ENCODE measurements at regions not wholly inside any gene's neighbourhood (a gene's known extent, or its start where the extent isn't known, plus 50 kb on each side); places are given as distances from the start of the nearest gene placed in this dataset.

DNA sequence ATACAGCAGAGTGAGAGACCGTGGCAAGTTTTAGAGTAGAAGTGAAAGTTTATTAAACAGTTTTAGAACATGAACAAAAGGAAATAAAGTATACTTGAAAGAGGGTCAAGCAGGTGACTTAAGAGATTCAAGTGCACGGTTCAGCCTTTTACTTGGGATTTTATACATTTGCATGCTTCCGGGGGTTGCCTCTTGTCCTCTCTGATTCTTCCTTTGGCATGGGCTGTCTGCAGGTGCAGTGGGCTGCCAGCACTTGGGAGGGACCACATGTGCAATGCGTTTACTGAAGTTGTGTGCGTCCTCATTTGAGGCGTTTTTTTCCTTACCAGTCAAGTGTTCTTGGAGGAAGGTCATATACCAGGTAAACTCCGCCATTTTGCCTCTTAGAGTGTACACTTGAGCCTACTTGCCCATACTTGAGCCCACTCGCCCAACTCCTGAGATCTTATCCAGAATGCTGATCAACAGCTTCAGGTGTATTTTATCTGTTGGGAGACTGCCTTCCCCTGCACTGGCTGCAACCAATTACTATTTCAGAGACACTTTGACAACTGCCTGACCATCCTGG is 195.2 kb downstream of the IRX5 start:
- no peak for DNase-seq

- DNase-seq: no peak
Measured at GRCh38 chr16:55126456-55126855, 195.8 kb downstream of the IRX5 start.

DNA sequence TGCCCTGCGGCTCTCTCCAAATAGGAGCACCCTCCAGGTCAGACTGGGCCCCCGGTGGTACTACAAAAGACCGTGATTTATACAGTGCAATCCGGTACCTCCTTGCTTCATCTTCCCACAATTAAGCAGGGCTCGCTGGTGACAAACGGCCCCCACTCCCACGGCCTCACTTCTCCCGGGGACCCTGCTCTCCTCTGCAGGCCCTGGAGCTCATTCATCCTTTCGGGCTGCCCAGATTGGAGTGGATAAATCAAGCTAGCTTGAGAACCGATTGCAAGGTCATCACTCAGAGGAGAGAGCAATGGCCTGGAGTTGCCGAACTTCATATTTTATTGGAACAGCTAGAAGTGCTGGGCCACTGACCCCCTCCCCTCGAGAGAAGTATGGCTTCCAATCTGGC is 193.5 kb upstream of the IRX6 start:
- DNase-seq: no peak

DNA sequence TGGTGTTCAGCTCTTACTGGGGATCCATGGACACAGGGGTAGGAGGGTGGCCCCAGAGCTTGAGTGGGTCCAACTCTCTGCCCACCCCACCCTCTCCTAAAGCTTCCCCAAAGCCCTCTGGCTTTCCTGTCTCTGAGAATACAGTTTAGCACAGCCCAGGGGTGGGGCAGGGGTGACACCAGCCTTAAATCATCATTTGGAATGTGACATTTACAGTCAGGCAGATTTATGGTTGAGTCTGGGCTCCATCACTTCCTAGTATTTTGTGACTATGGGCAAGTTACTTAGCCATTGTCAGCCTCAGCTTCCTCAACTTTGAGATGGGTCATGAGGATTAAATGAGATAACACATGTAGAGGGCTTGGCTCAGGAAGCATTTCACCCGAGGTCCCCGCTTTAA is 193.1 kb upstream of the IRX6 start:
- DNase-seq: no peak

GRCh38 chr16:55133654-55134053 is 190.3 kb upstream of the IRX6 start:
- no peak for DNase-seq

DNA sequence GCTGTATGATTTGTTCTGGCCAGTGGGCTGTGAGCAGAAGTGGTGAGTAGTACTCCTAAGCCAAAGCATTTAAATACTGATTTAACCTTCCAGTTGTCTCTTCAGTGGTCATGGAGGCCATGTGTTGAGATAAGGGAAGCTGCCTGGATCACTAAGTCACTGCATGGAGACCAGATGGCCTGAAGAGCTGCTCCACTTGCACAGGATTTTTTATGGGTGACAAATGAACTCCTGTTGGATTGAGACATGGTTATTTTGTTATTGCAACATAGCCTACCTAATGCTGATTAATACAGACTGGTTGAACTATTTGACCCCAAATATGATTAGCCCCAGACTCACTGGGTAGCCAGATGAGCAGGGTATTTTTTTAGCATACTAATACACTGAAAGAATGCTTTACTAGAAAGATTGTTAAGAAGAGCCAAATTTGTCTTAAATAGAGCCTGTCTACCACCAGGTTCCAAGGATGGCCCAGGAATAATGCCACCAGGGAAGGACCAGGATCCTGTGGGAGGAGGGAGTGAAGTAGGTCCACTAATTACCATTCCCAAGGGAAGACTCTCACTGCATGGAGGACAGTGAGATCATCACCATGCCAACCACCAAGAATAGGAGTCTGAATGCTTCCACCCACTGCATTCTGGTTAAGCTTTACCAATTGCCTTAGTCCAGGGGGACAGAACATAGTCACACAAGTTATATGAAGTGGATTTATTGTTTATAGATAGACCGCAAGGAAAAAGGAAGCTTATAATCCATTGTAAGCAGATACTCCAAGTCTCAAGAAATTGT is 187.4 kb upstream of the IRX6 start:
- no peak for DNase-seq

GRCh38 chr16:55138298-55138697 is 185.7 kb upstream of the IRX6 start:
- DNase-seq: no peak

GRCh38 chr16:55142405-55142804 is 181.6 kb upstream of the IRX6 start:
- no peak for DNase-seq

GRCh38 chr16:55144651-55145050 is 179.4 kb upstream of the IRX6 start:
- no peak for DNase-seq

- DNase-seq: no peak
Measured at GRCh38 chr16:55145771-55146603, 178.0 kb upstream of the IRX6 start.

- no peak for DNase-seq
Measured at GRCh38 chr16:55146966-55147365, 177.0 kb upstream of the IRX6 start.

- no peak for DNase-seq
Measured at GRCh38 chr16:55147396-55147795, 176.6 kb upstream of the IRX6 start.

GRCh38 chr16:55149622-55150021 is 174.4 kb upstream of the IRX6 start:
- no peak for DNase-seq

DNA sequence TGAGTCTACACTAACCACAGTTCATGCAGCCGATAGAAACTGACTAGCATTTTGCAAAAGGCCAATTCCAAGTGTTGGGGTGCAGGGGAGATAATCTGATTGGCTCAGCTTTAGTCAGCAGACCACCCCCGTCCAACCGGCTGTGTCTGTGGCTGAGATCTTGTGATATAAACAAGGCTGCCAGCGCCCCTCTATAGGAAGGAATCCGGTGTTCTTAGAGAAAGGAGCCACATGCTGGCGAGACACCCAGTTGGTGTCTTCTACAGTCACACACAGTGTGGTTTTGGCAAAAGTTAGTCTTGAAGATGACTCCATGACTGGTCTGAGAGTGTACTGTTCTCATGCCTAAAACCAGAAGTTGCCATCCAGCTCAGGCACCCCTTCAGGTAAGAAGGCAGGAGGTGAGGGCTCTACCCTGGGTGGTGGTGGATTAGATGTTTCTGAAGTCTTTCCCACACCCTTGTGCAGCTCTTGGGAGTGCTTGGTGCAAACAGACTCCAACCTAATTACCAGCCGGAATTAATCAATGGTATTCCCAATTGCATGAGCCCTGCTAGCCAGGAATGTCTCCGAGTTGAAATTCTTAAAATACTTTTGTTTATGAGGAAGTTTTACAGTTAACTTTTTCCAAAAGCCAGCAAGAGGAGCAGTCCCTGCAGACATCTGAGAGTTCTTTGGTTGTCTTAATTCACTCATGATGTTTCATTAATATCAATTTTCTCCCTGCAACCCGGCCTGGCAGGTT is 172.3 kb upstream of the IRX6 start:
- DNase-seq: no peak

GRCh38 chr16:55152875-55153390 is 171.1 kb upstream of the IRX6 start:
- no peak for DNase-seq

DNA sequence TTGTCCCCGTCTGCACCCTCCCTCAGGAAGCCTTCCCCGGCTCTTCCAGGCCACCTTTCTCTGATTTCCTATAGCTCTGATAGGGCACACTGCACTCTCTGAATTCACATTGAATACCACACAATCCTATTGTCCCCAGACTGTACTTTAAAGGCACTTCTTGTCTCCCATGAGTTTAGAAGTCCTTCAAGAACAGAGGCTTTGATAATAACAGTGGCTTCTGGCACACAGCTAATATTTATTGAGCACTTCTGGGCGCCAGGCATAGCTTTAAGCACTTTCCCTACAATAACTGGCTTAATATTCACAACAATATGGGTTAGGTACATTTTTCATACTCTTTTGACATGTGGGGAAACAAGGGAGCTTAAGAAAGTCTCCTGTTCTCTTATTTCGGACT is 169.7 kb upstream of the IRX6 start:
- DNase-seq: no peak

DNA sequence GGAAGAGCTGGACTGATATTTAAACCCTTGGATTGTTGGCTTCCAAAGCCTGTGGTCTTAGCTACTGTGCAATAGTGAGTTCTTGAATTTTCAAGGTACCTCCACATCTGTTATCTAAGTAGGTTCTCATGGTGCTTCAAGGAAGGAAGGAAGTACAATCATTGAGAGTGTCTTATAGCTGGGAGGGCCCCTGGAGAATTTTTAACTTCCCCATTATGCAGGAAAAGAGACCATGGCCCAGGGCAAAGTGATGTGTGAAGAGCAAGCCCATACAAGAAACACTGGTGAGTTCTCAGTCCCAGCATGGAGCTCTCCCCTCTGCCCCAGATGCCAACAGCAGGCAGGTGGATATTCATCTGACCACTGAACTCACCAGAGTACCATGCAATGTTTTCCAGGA is 169.0 kb upstream of the IRX6 start:
- DNase-seq: no peak

GRCh38 chr16:55155815-55156214 is 168.2 kb upstream of the IRX6 start:
- DNase-seq: no peak

GRCh38 chr16:55169780-55170179 is 154.2 kb upstream of the IRX6 start:
- no peak for DNase-seq

DNA sequence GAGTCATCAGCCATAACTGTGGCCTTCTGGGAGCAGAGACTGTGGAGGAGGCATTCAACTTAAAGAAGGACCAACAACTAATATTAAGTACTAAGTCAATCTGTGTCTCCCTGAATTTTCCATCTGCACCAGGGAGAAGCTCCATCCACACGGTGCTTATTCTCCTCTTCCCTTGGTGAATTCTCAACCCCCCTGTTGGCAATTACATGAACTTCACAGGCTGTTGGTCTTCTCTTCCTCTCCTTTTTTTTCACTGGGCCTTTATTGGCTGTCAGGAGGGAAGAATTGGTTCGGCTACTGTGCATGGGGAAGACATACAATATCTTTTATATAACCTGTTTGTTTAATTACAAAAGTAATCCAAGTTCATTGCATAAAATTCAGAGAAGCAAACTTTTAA is 152.8 kb upstream of the IRX6 start:
- no peak for DNase-seq

DNA sequence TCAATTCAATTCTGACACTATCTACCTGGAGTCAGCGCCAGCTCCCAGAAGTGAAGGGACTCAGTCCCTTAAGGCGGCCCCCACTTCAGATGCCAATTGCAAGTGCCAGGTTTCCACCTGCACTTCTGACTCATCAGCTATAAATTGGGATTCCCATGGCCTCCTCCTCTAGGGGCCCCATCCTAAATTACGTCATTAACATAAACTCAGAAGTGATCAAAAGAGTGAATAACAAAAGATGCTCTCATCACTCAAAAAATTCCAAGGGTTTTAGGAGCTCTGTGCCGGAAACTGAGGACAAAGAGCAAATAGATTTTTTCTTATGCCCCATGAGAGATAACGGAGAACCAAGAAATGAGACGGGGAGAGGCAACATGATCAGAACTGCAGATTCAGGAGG is 148.6 kb upstream of the IRX6 start:
- DNase-seq: no peak

GRCh38 chr16:55176901-55177300 is 147.1 kb upstream of the IRX6 start:
- DNase-seq: no peak

DNA sequence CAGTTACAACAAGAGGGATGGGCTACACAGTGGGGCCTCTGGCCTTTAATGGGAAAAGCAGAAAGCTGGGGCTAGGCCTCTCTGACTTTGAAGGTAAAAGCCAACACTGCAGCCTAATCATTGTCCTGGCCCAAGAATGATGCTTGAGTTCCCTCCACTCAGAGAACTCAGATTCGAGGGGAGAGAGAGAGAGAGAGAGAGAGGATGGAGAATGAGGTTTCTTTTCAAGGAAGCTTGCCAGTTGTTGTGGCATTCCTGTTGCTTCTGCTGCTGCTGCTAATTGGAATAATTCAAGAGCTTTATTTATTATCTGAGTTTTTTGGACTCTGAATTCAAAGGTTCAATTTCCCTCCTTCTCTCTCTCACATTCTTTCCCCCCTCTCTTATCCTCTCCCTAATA is 144.6 kb upstream of the IRX6 start:
- DNase-seq: no peak

All from activated CD4-positive, alpha-beta T cell treated with anti-CD3 and anti-CD28 coated beads, Interleukin-2, amount 50 U/mL, for 1 hour (primary cell).